OCI-LY3 (cell line): ENCODE measurements at regions not wholly inside any gene's neighbourhood (a gene's known extent, or its start where the extent isn't known, plus 50 kb on each side); places are given as distances from the start of the nearest gene placed in this dataset.

Source experiments
- H2AFZ ChIP-seq: fragments of 200-600, 300-600 bp; shearing (Covaris generic); 2 replicates; pipeline ENCODE4 v1.6.0; 2014; ENCODE audit warnings: antibody characterized with exemption, low read depth, low read length
- H3K27ac ChIP-seq: fragments of 200-600, 300-600 bp; sonication (generic); 2 replicates; pipeline ENCODE4 v1.5.1; 2014; ENCODE audit warnings: mild to moderate bottlenecking, low read length, moderate library complexity, mixed read lengths
- H3K27me3 ChIP-seq: fragments of 200-600, 300-600 bp; sonication (generic); 2 replicates; pipeline ENCODE4 v1.6.1; 2014; ENCODE audit warnings: low read depth, low read length, mixed read lengths
- H3K36me3 ChIP-seq: fragments of 200-600, 300-600 bp; sonication (generic); replicated peaks from 2 replicates; pipeline ENCODE3; 2014; ENCODE audit warnings: low read depth, low read length, mixed read lengths
- H3K4me1 ChIP-seq: fragments of 300-600, 200-600 bp; sonication (generic); 2 replicates; pipeline ENCODE4 v1.6.1; 2014; ENCODE audit warnings: low read length, mixed read lengths
- H3K4me2 ChIP-seq: fragments of 200-600, 300-600 bp; sonication (generic); 2 replicates; pipeline ENCODE4 v1.6.1; 2014; ENCODE audit warnings: low read length, mixed read lengths
- H3K4me3 ChIP-seq: fragments of 300-600, 200-600 bp; sonication (generic); 2 replicates; pipeline ENCODE4 v1.5.1; 2014; ENCODE audit warnings: antibody characterized with exemption, mild to moderate bottlenecking, low read length, moderate library complexity
- H3K79me2 ChIP-seq: fragments of 300-600, 200-600 bp; shearing (Covaris generic); 2 replicates; pipeline ENCODE4 v1.6.1; 2014; ENCODE audit warnings: mild to moderate bottlenecking, low read length, mixed read lengths
- H3K9ac ChIP-seq: fragments of 300-600, 200-600 bp; shearing (Covaris generic); 2 replicates; pipeline ENCODE4 v1.6.0; 2014; ENCODE audit warnings: mild to moderate bottlenecking, low read length, moderate library complexity
- H3K9me3 ChIP-seq: fragments of 200-600, 300-600 bp; shearing (Covaris generic); 2 replicates; pipeline ENCODE4 v1.6.1; 2014; ENCODE audit warnings: low read length, mixed read lengths; ENCODE audit not compliant: insufficient read depth
- H4K20me1 ChIP-seq: fragments of 200-600, 300-600 bp; sonication (generic); 2 replicates; pipeline ENCODE4 v1.6.1; 2016; ENCODE audit warnings: low read length, mixed read lengths; ENCODE audit not compliant: insufficient read depth
- CTCF ChIP-seq: fragments of 200-600, 300-600 bp; sonication (generic); IDR thresholded peaks from 2 replicates; pipeline ENCODE4 v1.5.1; 2014; ENCODE audit warnings: antibody characterized with exemption, low read length, low read depth
- EZH2phosphoT487 ChIP-seq: fragments of 200-600 bp; shearing (Covaris generic); IDR thresholded peaks from 2 replicates; pipeline ENCODE4 v1.6.1; 2018; ENCODE audit warnings: antibody characterized with exemption, mixed run types, low read depth

- H3K27me3 ChIP-seq: peaks cover 43% of the 10 kb centered on the region
- TF ChIP-seq CTCF: no peak
- no peak for TF ChIP-seq EZH2phosphoT487
- H3K36me3 ChIP-seq: no peaks in the 10 kb centered on the region
- H3K9ac ChIP-seq: no peak overlapping the region
- peaks cover 8% of the 10 kb centered on the region for H3K4me1 ChIP-seq
- H3K4me3 ChIP-seq: no peak overlapping the region
- no peak overlapping the region for H2AFZ ChIP-seq
- H3K79me2 ChIP-seq: no peaks in the 10 kb centered on the region
- H3K4me2 ChIP-seq: no peak overlapping the region
- H4K20me1 ChIP-seq: no peaks in the 10 kb centered on the region
- H3K9me3 ChIP-seq: no peaks in the 10 kb centered on the region
- no peak overlapping the region for H3K27ac ChIP-seq
Measured at GRCh38 chr5:174335682-174336364, 290.3 kb downstream of the NSG2 start.

GRCh38 chr5:174336479-174336878 is 291.0 kb downstream of the NSG2 start:
- H3K4me3 ChIP-seq: no peak overlapping the region
- H3K4me1 ChIP-seq: peaks cover 8% of the 10 kb centered on the region
- no peaks in the 10 kb centered on the region for H3K9me3 ChIP-seq
- no peak overlapping the region for H2AFZ ChIP-seq
- H3K27me3 ChIP-seq: peaks cover 39% of the 10 kb centered on the region
- TF ChIP-seq EZH2phosphoT487: no peak
- no peak for TF ChIP-seq CTCF
- H3K36me3 ChIP-seq: no peaks in the 10 kb centered on the region
- H3K4me2 ChIP-seq: no peak overlapping the region
- H3K9ac ChIP-seq: no peak overlapping the region
- no peaks in the 10 kb centered on the region for H3K79me2 ChIP-seq
- no peak overlapping the region for H3K27ac ChIP-seq
- H4K20me1 ChIP-seq: no peaks in the 10 kb centered on the region

GRCh38 chr5:174337276-174338184 is 292.0 kb downstream of the NSG2 start:
- Histone ChIP-seq H3K27me3 (peaks cover 37% of the 10 kb centered on the region), H3K4me3 (no peak overlapping the region), H3K27ac (no peak overlapping the region), H3K36me3 (no peaks in the 10 kb centered on the region), H3K4me1 (peaks cover 8% of the 10 kb centered on the region), H3K4me2 (no peak overlapping the region), H2AFZ (no peak overlapping the region), H4K20me1 (no peaks in the 10 kb centered on the region), H3K9me3 (no peaks in the 10 kb centered on the region), H3K79me2 (no peaks in the 10 kb centered on the region), H3K9ac (no peak overlapping the region)
- no peak for TF ChIP-seq CTCF
- TF ChIP-seq EZH2phosphoT487: no peak
